ENCODE measurements at regions not wholly inside any gene's neighbourhood (a gene's known extent, or its start where the extent isn't known, plus 50 kb on each side); places are given as distances from the start of the nearest gene placed in this dataset.

DNA sequence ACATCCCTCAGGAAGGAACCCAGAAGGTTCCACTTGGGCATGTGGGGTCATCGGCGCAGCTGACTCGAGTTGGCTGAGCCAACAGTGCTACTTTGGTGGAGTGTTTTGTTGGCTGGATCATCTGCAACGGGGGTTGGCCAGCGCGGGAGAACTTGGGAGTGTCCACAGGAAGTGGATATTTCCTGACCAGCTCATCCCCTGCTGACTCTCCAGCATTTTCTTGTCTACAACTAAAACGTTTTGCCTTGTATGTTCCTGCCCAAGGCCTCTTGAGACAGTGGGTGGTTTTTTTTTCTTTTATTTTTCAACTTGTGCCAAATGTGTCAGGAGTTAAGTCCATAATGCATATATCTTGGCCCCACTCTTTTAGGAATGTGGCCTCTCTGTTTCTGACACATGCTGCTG lies 208.6 kb downstream of the ZNF365 start:
- TF ChIP-seq EZH2phosphoT487 (IDR thresholded peaks at IDR 0.05) = no peak
- TF ChIP-seq, protein P1, sequence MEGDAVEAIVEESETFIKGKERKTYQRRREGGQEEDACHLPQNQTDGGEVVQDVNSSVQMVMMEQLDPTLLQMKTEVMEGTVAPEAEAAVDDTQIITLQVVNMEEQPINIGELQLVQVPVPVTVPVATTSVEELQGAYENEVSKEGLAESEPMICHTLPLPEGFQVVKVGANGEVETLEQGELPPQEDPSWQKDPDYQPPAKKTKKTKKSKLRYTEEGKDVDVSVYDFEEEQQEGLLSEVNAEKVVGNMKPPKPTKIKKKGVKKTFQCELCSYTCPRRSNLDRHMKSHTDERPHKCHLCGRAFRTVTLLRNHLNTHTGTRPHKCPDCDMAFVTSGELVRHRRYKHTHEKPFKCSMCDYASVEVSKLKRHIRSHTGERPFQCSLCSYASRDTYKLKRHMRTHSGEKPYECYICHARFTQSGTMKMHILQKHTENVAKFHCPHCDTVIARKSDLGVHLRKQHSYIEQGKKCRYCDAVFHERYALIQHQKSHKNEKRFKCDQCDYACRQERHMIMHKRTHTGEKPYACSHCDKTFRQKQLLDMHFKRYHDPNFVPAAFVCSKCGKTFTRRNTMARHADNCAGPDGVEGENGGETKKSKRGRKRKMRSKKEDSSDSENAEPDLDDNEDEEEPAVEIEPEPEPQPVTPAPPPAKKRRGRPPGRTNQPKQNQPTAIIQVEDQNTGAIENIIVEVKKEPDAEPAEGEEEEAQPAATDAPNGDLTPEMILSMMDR (IDR thresholded peaks at IDR 0.05) = no peak

All from neural progenitor cell (in vitro differentiated cells).